GM19240 (cell line): ENCODE measurements at regions not wholly inside any gene's neighbourhood (a gene's known extent, or its start where the extent isn't known, plus 50 kb on each side); places are given as distances from the start of the nearest gene placed in this dataset.
"Not testable (repeated sequence)": the region's sequence is repeated elsewhere in the genome, so short reads cannot be mapped to it uniquely, and the experiment has no call there.

Source experiments
- DNase-seq: peaks from one replicate; pipeline ENCODE4 v3.0.0; 2011; ENCODE audit warnings: low spot score; ENCODE audit not compliant: insufficient read length

GRCh38 chr2:34241905-34242762, 643.0 kb upstream of the FAM98A start:
- no peak for DNase-seq

GRCh38 chr2:34239511-34239910, 640.4 kb upstream of the FAM98A start:
- DNase-seq: no peak

GRCh38 chr2:34234823-34235222, 635.7 kb upstream of the FAM98A start:
- DNase-seq: no peak

- DNase-seq: no peak
Observed at GRCh38 chr2:34229998-34230397, 630.9 kb upstream of the FAM98A start.

- DNase-seq: no peak
Observed at GRCh38 chr2:34215174-34215573, 616.1 kb upstream of the FAM98A start.

GRCh38 chr2:34210382-34210781, 611.3 kb upstream of the FAM98A start:
- DNase-seq: not testable (repeated sequence)

GRCh38 chr2:34204560-34204959, 605.5 kb upstream of the FAM98A start:
- DNase-seq: no peak

GRCh38 chr2:34201099-34201498, 602.0 kb upstream of the FAM98A start:
- no peak for DNase-seq

GRCh38 chr2:34199971-34200370, 600.9 kb upstream of the FAM98A start:
- DNase-seq: no peak

- DNase-seq: no peak
Observed at GRCh38 chr2:34193164-34193563, 594.1 kb upstream of the FAM98A start.

GRCh38 chr2:34188464-34189303, 589.6 kb upstream of the FAM98A start:
- DNase-seq: no peak

- DNase-seq: no peak
Observed at GRCh38 chr2:34179511-34179910, 580.4 kb upstream of the FAM98A start.

GRCh38 chr2:34178482-34178881, 579.4 kb upstream of the FAM98A start:
- no peak for DNase-seq

- DNase-seq: no peak
Observed at GRCh38 chr2:34176693-34177092, 577.6 kb upstream of the FAM98A start.

- DNase-seq: no peak
Observed at GRCh38 chr2:34174506-34174905, 575.4 kb upstream of the FAM98A start.

GRCh38 chr2:34162231-34162630, 563.1 kb upstream of the FAM98A start:
- DNase-seq: no peak

GRCh38 chr2:34161549-34161948, 562.5 kb upstream of the FAM98A start:
- DNase-seq: no peak

GRCh38 chr2:34159901-34160300, 560.8 kb upstream of the FAM98A start:
- no peak for DNase-seq

- no peak for DNase-seq
Observed at GRCh38 chr2:34153484-34153883, 554.4 kb upstream of the FAM98A start.

- DNase-seq: no peak
Observed at GRCh38 chr2:34147780-34148179, 548.7 kb upstream of the FAM98A start.

- DNase-seq: no peak
Observed at GRCh38 chr2:34143149-34143548, 544.0 kb upstream of the FAM98A start.

- DNase-seq: not testable (repeated sequence)
Observed at GRCh38 chr2:34142531-34143008, 543.5 kb upstream of the FAM98A start.
